ENCODE measurements at regions not wholly inside any gene's neighbourhood (a gene's known extent, or its start where the extent isn't known, plus 50 kb on each side); places are given as distances from the start of the nearest gene placed in this dataset.

DNA sequence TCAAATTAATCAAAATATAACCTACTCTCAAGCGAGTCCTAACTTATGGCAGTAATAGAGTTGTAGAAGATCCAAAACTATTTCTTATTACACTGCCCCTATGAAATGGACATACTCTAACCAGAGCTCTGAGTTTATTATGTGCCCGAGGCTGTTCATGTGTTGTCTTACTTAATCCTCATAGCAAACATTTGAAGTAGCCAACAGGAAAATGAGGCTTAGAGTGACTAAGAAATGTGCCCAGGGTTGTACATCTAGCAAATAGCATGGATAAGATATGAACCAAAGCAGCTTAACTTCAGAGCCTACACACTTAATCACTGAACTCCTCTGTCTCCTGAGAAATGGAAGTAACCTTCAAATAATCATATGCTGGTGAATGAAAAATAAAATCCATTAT, 1551.7 kb downstream of the MAT2B start:
- H3K79me2 ChIP-seq (ENCODE audit: insufficient read depth): no peaks in the 10 kb centered on the region
- WGBS, 2 experiments (ENCODE audit: low coverage in 1 of 2, low lambda C conversion rate in 2 of 2, missing lambda C conversion rate in 2 of 2): 2 to 14% methylated on average over 2 of the region's 2 CpGs
- H3K36me3 ChIP-seq (ENCODE audit: low read depth): no peaks in the 10 kb centered on the region
- H3K4me1 ChIP-seq (ENCODE audit: insufficient read depth): no peaks in the 10 kb centered on the region
- no peak overlapping the region for H3K4me2 ChIP-seq (ENCODE audit: unreplicated experiment)
- H4K20me1 ChIP-seq (ENCODE audit: insufficient read depth): no peaks in the 10 kb centered on the region
- no peaks in the 10 kb centered on the region for H3K27me3 ChIP-seq (replicated peaks; ENCODE audit: insufficient read depth)
- no peaks in the 10 kb centered on the region for H3F3A ChIP-seq (ENCODE audit: insufficient read depth)
- no peak overlapping the region for H3K4me3 ChIP-seq
- TF ChIP-seq EZH2 (IDR thresholded peaks at IDR 0.05; ENCODE audit: insufficient read depth, poor library complexity, severe bottlenecking) (no peak), EZH2phosphoT487 (IDR thresholded peaks at IDR 0.05; ENCODE audit: insufficient read depth, low read depth) (no peak)
- in situ Hi-C loops (cut with MboI): no loop called here
- no peak for DNase-seq
- no peak overlapping the region for H2AFZ ChIP-seq
- H3K9me3 ChIP-seq (ENCODE audit: low read depth): no peaks in the 10 kb centered on the region
- H3K9me2 ChIP-seq (ENCODE audit: insufficient read depth): no peaks in the 10 kb centered on the region
- no peak overlapping the region for H3K9ac ChIP-seq
- H3K27ac ChIP-seq: no peak overlapping the region

DNA sequence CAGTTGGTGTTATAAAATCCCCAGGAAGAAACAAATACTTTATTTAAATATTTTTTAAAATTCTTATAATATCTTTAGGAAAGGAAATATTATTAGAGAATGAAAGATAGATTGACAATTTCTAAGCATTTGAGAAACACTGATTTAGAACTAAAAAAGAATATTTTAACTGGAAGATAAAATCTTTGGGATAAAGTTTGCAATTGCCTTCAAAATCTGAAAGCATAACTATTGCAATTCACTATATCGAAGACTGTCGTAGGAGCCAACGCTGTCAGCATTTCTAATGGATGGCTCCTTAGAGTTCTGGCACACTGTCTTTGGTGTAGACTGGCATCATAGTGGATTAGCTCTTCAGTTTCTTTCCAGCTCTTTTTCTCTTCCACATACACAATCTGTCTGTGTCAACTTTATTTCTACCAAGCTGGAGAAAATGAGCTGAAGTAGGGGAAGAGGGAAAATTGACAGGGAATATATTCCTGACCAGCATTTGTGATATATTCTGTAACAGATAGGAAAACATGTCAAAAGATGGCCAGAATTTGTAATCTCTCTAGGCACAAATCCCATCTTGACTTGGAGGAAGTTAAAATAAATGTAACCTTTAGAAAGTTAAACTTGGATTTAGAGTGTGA, 1561.4 kb downstream of the MAT2B start:
- Histone ChIP-seq H4K20me1 (ENCODE audit: insufficient read depth) (no peaks in the 10 kb centered on the region), H2AFZ (no peak overlapping the region), H3K79me2 (ENCODE audit: insufficient read depth) (no peaks in the 10 kb centered on the region), H3K9ac (no peak overlapping the region), H3K27ac (no peak overlapping the region), H3K4me1 (ENCODE audit: insufficient read depth) (no peaks in the 10 kb centered on the region), H3K9me2 (ENCODE audit: insufficient read depth) (no peaks in the 10 kb centered on the region), H3K9me3 (ENCODE audit: low read depth) (no peaks in the 10 kb centered on the region), H3K36me3 (ENCODE audit: low read depth) (no peaks in the 10 kb centered on the region), H3F3A (ENCODE audit: insufficient read depth) (no peaks in the 10 kb centered on the region), H3K4me3 (no peak overlapping the region), H3K4me2 (ENCODE audit: unreplicated experiment) (no peak overlapping the region), H3K27me3 (replicated peaks; ENCODE audit: insufficient read depth) (no peaks in the 10 kb centered on the region)
- DNase-seq: no peak
- TF ChIP-seq EZH2 (IDR thresholded peaks at IDR 0.05; ENCODE audit: insufficient read depth, poor library complexity, severe bottlenecking) (no peak), EZH2phosphoT487 (IDR thresholded peaks at IDR 0.05; ENCODE audit: insufficient read depth, low read depth) (no peak)
- in situ Hi-C loops (cut with MboI): no loop called here
- 37 to 55% methylated on average over 3 of the region's 3 CpGs for WGBS, 2 experiments (ENCODE audit: low coverage in 1 of 2, low lambda C conversion rate in 2 of 2, missing lambda C conversion rate in 2 of 2)

DNA sequence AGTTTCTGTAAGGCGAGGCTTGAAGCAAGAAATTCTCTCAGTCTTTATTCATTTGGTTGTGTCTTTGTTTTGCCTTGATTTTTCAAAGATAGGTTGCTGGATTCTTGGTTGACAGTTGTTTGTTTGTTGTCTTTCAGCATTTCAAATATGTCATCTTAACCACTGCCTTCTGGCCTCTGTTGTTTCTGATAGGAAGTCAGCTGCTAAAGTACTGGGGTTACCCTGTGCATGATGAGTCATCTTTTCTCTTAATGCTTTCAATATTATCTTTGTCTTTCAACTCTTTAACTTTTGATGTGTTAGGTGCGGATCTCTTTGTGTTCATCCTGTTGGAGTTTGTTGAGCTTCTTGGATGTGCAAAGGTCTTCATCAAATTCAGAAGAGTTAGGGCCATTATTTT, 1571.3 kb downstream of the MAT2B start:
- no peak for TF ChIP-seq EZH2 (IDR thresholded peaks at IDR 0.05; ENCODE audit: insufficient read depth, poor library complexity, severe bottlenecking)
- no peak for TF ChIP-seq EZH2phosphoT487 (IDR thresholded peaks at IDR 0.05; ENCODE audit: insufficient read depth, low read depth)
- Histone ChIP-seq H2AFZ (no peak overlapping the region), H3K27me3 (replicated peaks; ENCODE audit: insufficient read depth) (no peaks in the 10 kb centered on the region), H3F3A (ENCODE audit: insufficient read depth) (no peaks in the 10 kb centered on the region), H3K4me2 (ENCODE audit: unreplicated experiment) (no peak overlapping the region), H3K4me3 (no peak overlapping the region), H3K4me1 (ENCODE audit: insufficient read depth) (no peaks in the 10 kb centered on the region), H3K36me3 (ENCODE audit: low read depth) (no peaks in the 10 kb centered on the region), H3K9me3 (ENCODE audit: low read depth) (peaks cover 3% of the 10 kb centered on the region), H3K79me2 (ENCODE audit: insufficient read depth) (no peaks in the 10 kb centered on the region), H3K9ac (no peak overlapping the region), H3K27ac (no peak overlapping the region), H3K9me2 (ENCODE audit: insufficient read depth) (no peaks in the 10 kb centered on the region), H4K20me1 (ENCODE audit: insufficient read depth) (no peaks in the 10 kb centered on the region)
- in situ Hi-C loops (cut with MboI): no loop called here
- 30 to 36% methylated on average over 2 of the region's 2 CpGs for WGBS, 2 experiments (ENCODE audit: low coverage in 1 of 2, low lambda C conversion rate in 2 of 2, missing lambda C conversion rate in 2 of 2)
- no peak for DNase-seq

DNA sequence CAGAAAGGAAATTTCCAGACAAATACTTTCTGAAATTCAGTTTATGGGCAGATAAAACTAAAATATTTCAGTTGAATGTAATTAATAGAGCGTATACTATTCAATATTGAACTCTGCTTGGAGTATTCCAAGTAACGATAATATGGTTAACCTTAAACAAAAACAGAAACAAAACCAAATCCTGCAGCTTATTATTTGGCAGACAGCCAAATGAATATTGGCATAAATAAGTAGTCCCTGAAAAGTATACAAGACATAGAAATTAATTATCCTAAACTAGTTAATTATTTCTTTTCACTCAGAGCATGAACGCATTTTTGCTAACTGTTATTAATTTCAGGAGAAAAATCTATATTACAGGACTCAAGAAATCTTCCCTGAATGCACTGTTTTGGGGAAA, 1574.0 kb downstream of the MAT2B start:
- Histone ChIP-seq H3K4me2 (ENCODE audit: unreplicated experiment) (no peak overlapping the region), H3K79me2 (ENCODE audit: insufficient read depth) (no peaks in the 10 kb centered on the region), H3K9me2 (ENCODE audit: insufficient read depth) (no peaks in the 10 kb centered on the region), H3K4me3 (no peak overlapping the region), H3K27ac (no peak overlapping the region), H3K36me3 (ENCODE audit: low read depth) (no peaks in the 10 kb centered on the region), H3F3A (ENCODE audit: insufficient read depth) (no peaks in the 10 kb centered on the region), H3K27me3 (replicated peaks; ENCODE audit: insufficient read depth) (no peaks in the 10 kb centered on the region), H3K9ac (no peak overlapping the region), H3K9me3 (ENCODE audit: low read depth) (peaks cover 9% of the 10 kb centered on the region), H4K20me1 (ENCODE audit: insufficient read depth) (no peaks in the 10 kb centered on the region), H2AFZ (no peak overlapping the region), H3K4me1 (ENCODE audit: insufficient read depth) (no peaks in the 10 kb centered on the region)
- TF ChIP-seq EZH2phosphoT487 (IDR thresholded peaks at IDR 0.05; ENCODE audit: insufficient read depth, low read depth) (no peak), EZH2 (IDR thresholded peaks at IDR 0.05; ENCODE audit: insufficient read depth, poor library complexity, severe bottlenecking) (no peak)
- in situ Hi-C loops (cut with MboI): no loop called here
- DNase-seq: no peak
- WGBS, 2 experiments (ENCODE audit: low coverage in 1 of 2, low lambda C conversion rate in 2 of 2, missing lambda C conversion rate in 2 of 2): 9% methylated on average over 3 of the region's 3 CpGs

DNA sequence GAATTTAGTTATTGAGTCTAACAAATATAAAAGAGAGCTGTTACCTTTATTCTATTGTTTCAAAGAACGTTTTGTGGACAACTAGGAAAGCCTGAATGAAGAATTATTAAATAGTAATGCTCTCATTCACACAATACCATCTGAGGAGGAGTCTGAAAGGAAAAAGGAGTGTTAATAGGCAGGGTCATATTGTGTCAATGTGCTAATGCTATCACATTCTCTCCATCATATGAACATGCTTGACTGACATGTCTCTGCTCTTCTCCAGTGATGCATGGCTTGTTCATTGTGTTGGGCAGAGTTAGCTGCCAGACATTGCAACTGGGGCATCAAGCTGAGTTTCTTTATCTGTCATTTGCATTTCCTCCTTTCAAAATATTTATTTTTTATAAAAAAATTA, 1578.0 kb downstream of the MAT2B start:
- Histone ChIP-seq H3K4me3 (no peak overlapping the region), H4K20me1 (ENCODE audit: insufficient read depth) (no peaks in the 10 kb centered on the region), H3K79me2 (ENCODE audit: insufficient read depth) (no peaks in the 10 kb centered on the region), H3K36me3 (ENCODE audit: low read depth) (no peaks in the 10 kb centered on the region), H3K4me2 (ENCODE audit: unreplicated experiment) (no peak overlapping the region), H3F3A (ENCODE audit: insufficient read depth) (no peaks in the 10 kb centered on the region), H3K27me3 (replicated peaks; ENCODE audit: insufficient read depth) (no peaks in the 10 kb centered on the region), H3K9me2 (ENCODE audit: insufficient read depth) (no peaks in the 10 kb centered on the region), H3K27ac (no peak overlapping the region), H3K9ac (no peak overlapping the region), H3K4me1 (ENCODE audit: insufficient read depth) (no peaks in the 10 kb centered on the region), H3K9me3 (ENCODE audit: low read depth) (peaks cover 9% of the 10 kb centered on the region), H2AFZ (no peak overlapping the region)
- WGBS, 2 experiments (ENCODE audit: low coverage in 1 of 2, low lambda C conversion rate in 2 of 2, missing lambda C conversion rate in 2 of 2): 0% methylated on average over 1 of the region's 1 CpG
- no peak for DNase-seq
- no peak for TF ChIP-seq EZH2 (IDR thresholded peaks at IDR 0.05; ENCODE audit: insufficient read depth, poor library complexity, severe bottlenecking)
- no peak for TF ChIP-seq EZH2phosphoT487 (IDR thresholded peaks at IDR 0.05; ENCODE audit: insufficient read depth, low read depth)
- in situ Hi-C loops (cut with MboI): no loop called here
